ENCODE measurements at regions not wholly inside any gene's neighbourhood (a gene's known extent, or its start where the extent isn't known, plus 50 kb on each side); places are given as distances from the start of the nearest gene placed in this dataset.
"Not testable (repeated sequence)": the region's sequence is repeated elsewhere in the genome, so short reads cannot be mapped to it uniquely, and the experiment has no call there.

GRCh38 chr3:20370273-20371063 is 184.5 kb upstream of the SGO1 start:
- DNase-seq, result not testable (repeated sequence)

DNA sequence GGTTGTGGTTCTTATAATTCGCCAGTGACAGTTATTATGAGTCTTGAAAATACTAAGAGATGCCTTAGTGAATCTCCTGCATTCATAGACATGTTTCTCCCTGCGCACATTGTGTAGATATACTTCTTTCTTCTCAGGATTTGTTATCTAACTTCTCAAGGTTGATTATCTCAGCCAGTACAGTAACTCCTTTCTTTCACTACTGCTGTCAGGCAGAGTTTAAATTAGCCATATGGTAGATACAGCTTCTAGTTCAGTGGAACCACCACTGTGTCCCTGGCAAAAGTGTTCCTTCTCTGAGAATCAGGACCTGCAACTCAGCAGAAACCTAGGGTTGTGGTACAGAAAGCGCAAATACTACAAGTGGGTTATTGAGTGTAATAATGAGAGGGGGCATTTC is 175.0 kb upstream of the SGO1 start:
- no peak for DNase-seq

- DNase-seq, result no peak
Measured at GRCh38 chr3:20353286-20353685, 167.3 kb upstream of the SGO1 start.

DNA sequence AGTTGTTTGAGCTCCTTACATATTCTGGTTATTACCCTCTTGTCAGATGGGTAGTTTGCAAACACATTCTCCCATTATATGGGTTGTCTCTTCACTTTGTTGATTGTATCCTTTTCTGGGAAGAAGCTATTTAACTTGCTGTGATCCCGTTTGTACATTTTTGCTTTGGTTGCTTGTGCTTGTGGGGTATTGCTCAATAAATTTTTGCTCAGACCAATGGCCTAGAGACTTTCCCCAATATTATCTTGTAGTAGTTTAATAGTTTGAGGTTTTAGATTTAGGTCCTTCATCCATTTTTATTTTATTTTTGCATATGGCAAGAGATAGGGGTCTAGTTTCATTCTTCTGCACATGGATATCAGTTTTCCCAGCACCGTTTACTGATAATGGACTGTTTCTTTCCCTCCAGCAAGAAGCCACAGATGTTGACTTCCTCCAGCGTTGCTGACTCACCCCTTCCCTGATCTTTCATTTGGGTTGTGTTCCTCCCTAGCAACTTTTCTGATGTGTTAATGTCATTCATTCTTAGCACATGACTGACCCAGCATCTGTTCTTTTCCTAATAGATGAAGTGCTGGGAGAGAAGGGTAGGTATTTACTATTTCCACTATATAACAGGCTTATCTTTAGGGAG is 166.7 kb upstream of the SGO1 start:
- DNase-seq, result no peak

GRCh38 chr3:20350449-20350848 is 164.4 kb upstream of the SGO1 start:
- DNase-seq, result no peak

GRCh38 chr3:20346916-20347315 is 160.9 kb upstream of the SGO1 start:
- no peak for DNase-seq

DNA sequence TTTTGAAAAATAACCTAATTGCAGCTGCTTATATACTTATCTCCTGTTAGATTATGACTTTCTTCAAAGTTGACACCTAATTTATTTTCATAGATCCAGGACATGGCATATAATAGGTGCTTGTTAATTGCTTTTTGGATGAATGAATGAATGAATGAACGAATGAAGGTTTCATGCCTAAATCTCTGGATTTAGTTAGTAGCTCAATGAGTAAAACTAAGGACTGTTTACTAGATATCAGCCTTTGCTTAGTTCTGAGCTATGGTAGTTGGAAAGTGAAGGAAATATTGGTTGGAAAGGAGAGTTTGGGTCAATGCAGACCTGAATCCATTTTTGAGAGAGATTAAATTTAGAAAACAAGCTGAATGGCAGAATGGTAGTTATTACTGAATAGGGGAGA is 160.4 kb upstream of the SGO1 start:
- no peak for DNase-seq

GRCh38 chr3:20344400-20344959 is 158.5 kb upstream of the SGO1 start:
- no peak for DNase-seq

DNA sequence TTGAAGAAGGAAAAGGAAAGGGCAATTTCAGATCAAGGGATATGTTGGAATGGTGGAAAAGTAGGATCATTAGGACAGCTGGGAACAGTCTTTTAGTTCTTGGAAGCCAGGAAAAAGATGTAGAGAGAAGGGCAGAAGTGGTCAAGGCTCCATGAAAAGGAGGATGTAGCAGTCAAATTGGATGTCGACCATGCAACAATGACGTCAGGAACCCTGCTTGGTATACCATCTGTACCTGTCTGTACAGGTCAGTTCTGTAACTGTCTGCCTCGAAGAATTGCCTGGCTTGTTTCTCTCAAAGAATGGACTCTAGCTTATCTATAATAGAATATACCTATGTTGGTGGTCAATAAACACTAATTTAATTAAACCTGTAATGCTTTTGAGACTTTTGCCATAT is 157.8 kb upstream of the SGO1 start:
- no peak for DNase-seq

GRCh38 chr3:20340324-20340928 is 154.4 kb upstream of the SGO1 start:
- DNase-seq, result no peak

GRCh38 chr3:20336572-20336971 is 150.6 kb upstream of the SGO1 start:
- DNase-seq, result no peak

DNA sequence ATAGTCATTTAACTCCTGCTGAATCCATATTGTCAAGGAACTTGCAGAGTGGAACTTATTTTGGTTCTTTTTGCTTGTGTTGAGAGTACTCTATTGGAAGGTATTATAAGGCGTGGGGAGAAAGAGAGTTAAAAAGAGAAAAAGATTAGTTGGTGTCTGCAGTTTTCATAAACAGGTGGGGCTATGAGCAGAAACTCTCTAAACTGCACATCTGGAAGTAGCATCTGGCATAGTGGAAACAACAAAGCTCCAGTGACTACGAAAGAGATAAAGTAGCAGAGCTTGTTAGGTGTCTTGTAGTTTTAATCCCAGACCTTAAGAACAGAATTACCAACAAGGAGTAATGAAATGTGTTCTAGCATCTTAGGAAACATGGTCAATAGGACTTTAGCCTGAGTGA is 148.8 kb upstream of the SGO1 start:
- DNase-seq, result no peak

DNA sequence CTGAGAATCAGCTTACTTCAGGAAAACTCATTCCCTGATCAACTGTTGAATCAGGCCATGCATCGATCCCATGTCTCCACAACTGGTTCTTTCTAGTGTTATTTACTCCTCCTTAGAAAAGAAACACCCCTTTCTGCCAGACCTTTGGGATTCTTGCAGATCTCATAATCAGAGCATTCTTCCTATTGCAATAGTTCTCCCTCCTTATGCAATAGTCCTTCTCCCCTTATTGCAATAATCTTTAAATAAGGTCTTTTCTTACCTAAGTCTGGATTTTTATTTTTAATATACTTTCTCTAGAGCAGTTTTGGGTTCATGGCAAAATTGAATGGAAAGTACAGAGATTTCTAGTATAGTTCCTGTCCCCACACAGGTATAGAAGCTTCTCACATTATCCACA is 141.9 kb upstream of the SGO1 start:
- no peak for DNase-seq

- no peak for DNase-seq
Measured at GRCh38 chr3:20326541-20326940, 140.5 kb upstream of the SGO1 start.

GRCh38 chr3:20325563-20325962 is 139.6 kb upstream of the SGO1 start:
- DNase-seq, result no peak

DNA sequence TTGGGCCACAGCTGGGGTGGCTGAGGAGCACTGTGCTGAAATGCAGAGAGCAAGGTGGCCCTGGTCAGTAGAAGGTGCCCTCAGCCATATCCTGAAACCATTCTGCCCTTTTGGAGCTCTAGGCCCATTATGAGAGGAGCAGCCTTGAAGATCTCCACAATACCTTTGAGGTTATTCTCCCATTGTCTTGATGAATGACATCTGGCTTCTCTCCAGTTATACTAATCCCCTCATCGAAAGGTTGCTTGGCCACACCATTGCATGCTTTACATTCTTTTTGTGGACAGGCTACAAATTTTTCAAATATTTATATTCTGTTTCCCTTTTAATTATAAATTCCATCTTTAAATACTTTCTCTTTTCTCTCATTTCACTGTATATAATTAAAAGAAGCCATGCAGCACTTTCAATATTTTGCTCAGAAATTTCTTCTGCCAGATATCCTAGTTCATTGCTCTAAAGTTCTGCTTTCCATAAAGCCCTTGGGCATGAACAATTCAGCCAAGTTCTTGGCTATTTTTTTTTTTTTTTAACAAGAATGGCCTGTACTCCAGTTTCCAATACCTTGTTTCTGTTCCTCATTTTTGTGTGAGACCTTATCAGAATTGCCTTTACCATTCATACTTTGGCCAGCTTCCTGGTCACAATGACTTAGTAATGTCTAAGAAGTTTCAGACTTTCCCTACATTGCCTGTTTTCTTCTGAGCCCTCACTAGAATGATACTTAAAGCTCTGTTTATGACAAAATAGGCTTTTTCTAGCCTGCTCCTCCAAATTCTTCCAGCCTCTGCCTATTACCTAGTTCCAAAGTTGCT is 138.9 kb upstream of the SGO1 start:
- DNase-seq, result no peak

- no peak for DNase-seq
Measured at GRCh38 chr3:20323307-20323927, 137.4 kb upstream of the SGO1 start.

GRCh38 chr3:20322085-20322484 is 136.1 kb upstream of the SGO1 start:
- no peak for DNase-seq

DNA sequence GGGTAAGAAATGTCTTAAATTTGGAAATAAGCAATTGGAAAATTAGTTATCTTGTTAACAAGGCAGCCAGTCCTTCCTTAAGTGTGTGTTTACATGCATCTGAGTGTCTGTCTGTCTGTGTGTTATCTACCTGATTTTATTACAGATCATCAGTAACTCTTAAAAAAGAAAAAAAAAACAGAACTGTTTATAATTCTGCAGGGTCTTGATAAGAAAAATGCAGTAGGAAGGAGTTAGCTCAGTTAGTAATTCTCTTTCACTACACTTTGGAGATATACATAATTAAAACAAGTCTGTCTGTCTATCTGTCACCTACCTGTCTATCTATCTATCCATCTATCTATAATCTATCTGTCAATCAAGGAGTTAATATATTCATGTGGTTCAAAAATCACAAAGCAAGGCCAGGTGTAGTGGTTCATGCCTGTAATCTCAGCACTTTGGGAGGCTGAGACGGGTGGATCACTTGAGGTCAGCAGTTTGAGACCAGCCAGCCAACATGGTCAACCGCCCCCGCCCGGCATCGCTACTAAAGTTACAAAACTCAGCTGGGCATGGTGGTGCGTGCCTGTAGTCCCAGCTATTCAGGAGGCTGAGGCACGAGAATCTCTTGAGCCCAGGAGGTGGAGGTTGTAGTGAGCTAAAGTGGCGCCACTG is 135.5 kb upstream of the SGO1 start:
- no peak for DNase-seq

DNA sequence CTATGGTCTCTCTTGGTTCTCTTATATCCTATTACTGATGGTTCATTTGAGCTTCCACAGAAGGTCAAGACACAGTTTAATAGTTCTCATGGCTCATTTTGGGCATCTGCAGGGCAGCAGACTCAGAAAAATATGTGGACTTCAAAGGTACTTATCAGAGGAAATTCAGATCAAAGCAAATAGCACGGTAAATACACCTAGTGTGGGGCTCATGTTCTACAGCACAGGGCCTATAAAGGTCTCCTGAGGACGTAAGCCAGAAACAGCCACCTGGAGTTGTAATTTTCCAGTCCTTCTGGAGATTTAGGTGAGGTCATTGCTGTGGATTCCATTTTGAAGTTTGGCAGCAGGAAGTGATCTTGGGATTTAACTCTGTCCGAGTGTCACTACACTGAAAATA is 134.5 kb upstream of the SGO1 start:
- no peak for DNase-seq

DNA sequence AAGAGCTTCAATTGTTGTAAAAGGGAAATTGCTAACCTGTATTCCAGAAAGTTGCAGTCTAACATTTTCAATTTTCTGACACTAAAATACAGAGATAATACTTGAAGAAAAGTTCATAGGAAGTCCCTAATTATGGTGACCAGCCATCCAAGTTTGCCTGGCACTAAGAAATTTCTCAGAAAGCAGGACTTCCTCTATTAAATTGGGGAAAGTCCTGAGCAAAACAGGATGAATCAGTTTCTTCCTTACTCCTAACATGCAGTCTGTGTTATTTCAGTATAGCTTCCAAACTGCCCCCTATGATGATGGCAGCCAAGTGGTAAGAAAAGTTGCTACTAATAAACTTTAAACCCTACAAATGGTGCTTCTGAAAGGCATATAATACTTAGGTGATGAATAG is 133.5 kb upstream of the SGO1 start:
- DNase-seq, result no peak

DNA sequence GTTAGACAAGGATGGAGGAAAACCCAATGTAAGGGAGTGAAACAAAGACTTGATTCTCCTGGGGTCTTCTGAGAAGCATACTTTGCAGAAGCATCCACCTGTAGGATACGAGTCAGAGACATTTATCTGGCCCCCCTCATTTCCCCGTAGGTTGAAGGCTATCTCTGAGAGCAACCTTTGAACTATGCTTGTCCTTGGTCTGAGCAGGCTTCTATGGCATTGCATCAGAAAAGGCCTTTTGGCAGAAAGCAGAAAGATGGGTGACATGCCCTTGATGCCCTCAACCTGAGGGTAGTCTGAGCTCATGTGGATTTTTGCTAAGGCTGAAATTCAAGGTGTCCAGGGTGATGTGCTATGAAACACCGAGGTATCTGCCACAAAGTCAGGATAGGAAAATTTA is 131.6 kb upstream of the SGO1 start:
- DNase-seq, result no peak

Data from DMS153 (cell line).